ENCODE measurements at regions not wholly inside any gene's neighbourhood (a gene's known extent, or its start where the extent isn't known, plus 50 kb on each side); places are given as distances from the start of the nearest gene placed in this dataset.

DNA sequence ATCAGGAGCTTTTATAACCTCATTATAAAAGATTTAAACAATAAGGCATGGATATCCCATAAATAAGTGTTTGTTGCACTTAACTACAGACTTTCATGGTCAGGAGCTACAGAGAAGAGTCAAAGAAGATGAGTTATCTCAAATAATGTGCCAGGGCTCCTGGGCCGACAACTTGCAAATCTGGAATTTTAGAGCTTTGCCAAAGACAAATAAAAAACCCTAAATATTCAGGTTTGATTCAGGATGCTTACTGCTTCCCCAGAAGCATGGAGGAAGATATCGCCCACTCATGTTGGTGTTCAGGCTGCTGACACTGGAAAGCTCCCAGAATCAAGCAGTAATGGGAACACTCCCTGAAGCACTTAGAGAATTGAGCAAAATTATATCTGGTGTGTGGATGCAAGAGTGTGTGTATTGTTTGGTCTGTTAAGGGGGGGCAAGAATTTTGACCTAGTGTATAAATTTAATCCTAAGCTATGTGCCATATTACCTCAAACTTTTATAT, 176.9 kb upstream of the ESRRG start:
- TF ChIP-seq, protein P1, sequence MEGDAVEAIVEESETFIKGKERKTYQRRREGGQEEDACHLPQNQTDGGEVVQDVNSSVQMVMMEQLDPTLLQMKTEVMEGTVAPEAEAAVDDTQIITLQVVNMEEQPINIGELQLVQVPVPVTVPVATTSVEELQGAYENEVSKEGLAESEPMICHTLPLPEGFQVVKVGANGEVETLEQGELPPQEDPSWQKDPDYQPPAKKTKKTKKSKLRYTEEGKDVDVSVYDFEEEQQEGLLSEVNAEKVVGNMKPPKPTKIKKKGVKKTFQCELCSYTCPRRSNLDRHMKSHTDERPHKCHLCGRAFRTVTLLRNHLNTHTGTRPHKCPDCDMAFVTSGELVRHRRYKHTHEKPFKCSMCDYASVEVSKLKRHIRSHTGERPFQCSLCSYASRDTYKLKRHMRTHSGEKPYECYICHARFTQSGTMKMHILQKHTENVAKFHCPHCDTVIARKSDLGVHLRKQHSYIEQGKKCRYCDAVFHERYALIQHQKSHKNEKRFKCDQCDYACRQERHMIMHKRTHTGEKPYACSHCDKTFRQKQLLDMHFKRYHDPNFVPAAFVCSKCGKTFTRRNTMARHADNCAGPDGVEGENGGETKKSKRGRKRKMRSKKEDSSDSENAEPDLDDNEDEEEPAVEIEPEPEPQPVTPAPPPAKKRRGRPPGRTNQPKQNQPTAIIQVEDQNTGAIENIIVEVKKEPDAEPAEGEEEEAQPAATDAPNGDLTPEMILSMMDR (IDR thresholded peaks at IDR 0.05; ENCODE audit: low read depth, low read length, missing input control), result no peak
- TF ChIP-seq SP1 (IDR thresholded peaks at IDR 0.05) (no peak), EGR1 (IDR thresholded peaks at IDR 0.05; ENCODE audit: low read depth in 2 of 2) (no peak)
